H1 (cell line): ENCODE measurements at regions not wholly inside any gene's neighbourhood (a gene's known extent, or its start where the extent isn't known, plus 50 kb on each side); places are given as distances from the start of the nearest gene placed in this dataset.

Experiments
- CEBPB ChIP-seq: IDR thresholded peaks from 2 replicates; pipeline ENCODE4 v1.6.1; 2012; ENCODE audit warnings: low read depth, low read length
- CHD1 ChIP-seq: IDR thresholded peaks from 2 replicates; pipeline ENCODE4 v1.6.1; 2012; ENCODE audit warnings: low read depth, low read length, improper control_type of control experiment
- CTCF ChIP-seq, 3 experiments: IDR thresholded peaks; 1 replicate in 2 of 3; 2 replicates in 1 of 3; pipeline versions ENCODE4 v1.5.1 to v1.6.1; 2011; ENCODE audit warnings: low read length in 3 of 3, mild to moderate bottlenecking in 3 of 3, inconsistent platforms in 2 of 3, low read depth in 1 of 3, moderate library complexity in 1 of 3; ENCODE audit not compliant: insufficient read depth in 1 of 3; ENCODE audit errors: control extremely low read depth in 1 of 3
- HDAC6 ChIP-seq: IDR thresholded peaks from one replicate; pipeline ENCODE4 v1.7.1; 2012; ENCODE audit warnings: low read depth, mild to moderate bottlenecking, inconsistent platforms, low read length, moderate library complexity
- KDM4A ChIP-seq: IDR thresholded peaks from one replicate; pipeline ENCODE4 v1.7.1; 2012; ENCODE audit warnings: low read depth, mild to moderate bottlenecking, moderate library complexity, low read length, inconsistent platforms; ENCODE audit not compliant: severe bottlenecking
- KDM5A ChIP-seq: fragments of 200-600 bp; IDR thresholded peaks from 2 replicates; pipeline ENCODE4 v1.7.1; 2012; ENCODE audit warnings: mild to moderate bottlenecking, low read length, inconsistent platforms, mixed read lengths
- POLR2A ChIP-seq, 2 experiments: IDR thresholded peaks; 1 replicate in 1 of 2; 2 replicates in 1 of 2; pipeline ENCODE4 v1.6.1; 2011; ENCODE audit warnings: low read depth in 2 of 2, low read length in 2 of 2, mild to moderate bottlenecking in 2 of 2; ENCODE audit errors: control extremely low read depth in 1 of 2
- POLR2AphosphoS5 ChIP-seq: IDR thresholded peaks from 2 replicates; pipeline ENCODE4 v1.6.1; 2011; ENCODE audit warnings: low read depth, low read length
- SIN3A ChIP-seq, 2 experiments: IDR thresholded peaks in 1 of 2; conservative IDR thresholded peaks in 1 of 2; 2 replicates each; pipeline ENCODE4 v1.6.1; 2011 to 2012; ENCODE audit warnings: low read length in 2 of 2, improper control_type of control experiment in 1 of 2, low read depth in 1 of 2, mild to moderate bottlenecking in 1 of 2
- SIRT6 ChIP-seq: IDR thresholded peaks from one replicate; pipeline ENCODE4 v1.7.1; 2012; ENCODE audit warnings: low read length, inconsistent platforms
- SUZ12 ChIP-seq: fragments of 200-600 bp; sonication (generic); IDR thresholded peaks from 2 replicates; pipeline ENCODE4 v1.6.1; 2012; ENCODE audit warnings: mild to moderate bottlenecking, inconsistent platforms, low read length, moderate library complexity, mixed read lengths
- USF2 ChIP-seq: IDR thresholded peaks from 2 replicates; pipeline ENCODE4 v1.6.1; 2011; ENCODE audit warnings: low read length, improper control_type of control experiment

GRCh38 chr12:58541300-58541690 lies 379.0 kb downstream of the LRIG3 start:
- no peak for TF ChIP-seq CTCF (IDR thresholded peaks at IDR 0.05; ENCODE audit: control extremely low read depth in 1 of 3, insufficient read depth in 1 of 3, low read depth in 1 of 3, low read length in 3 of 3)
- no peak for TF ChIP-seq SIRT6
- no peak for TF ChIP-seq CHD1
- TF ChIP-seq SIN3A (conservative IDR thresholded peaks at IDR 0.05 in 1 of 2, IDR thresholded peaks at IDR 0.05 in 1 of 2; ENCODE audit: low read depth in 1 of 2, low read length in 2 of 2) = no peak
- TF ChIP-seq CEBPB = no peak
- TF ChIP-seq POLR2A (IDR thresholded peaks at IDR 0.05; ENCODE audit: control extremely low read depth in 1 of 2, low read depth in 2 of 2, low read length in 2 of 2) = no peak
- no peak for TF ChIP-seq POLR2AphosphoS5
- TF ChIP-seq USF2 = no peak
- TF ChIP-seq HDAC6 = no peak
- TF ChIP-seq KDM4A = no peak
- TF ChIP-seq SUZ12 = no peak
- TF ChIP-seq KDM5A = no peak
